ENCODE measurements at regions not wholly inside any gene's neighbourhood (a gene's known extent, or its start where the extent isn't known, plus 50 kb on each side); places are given as distances from the start of the nearest gene placed in this dataset.

DNA sequence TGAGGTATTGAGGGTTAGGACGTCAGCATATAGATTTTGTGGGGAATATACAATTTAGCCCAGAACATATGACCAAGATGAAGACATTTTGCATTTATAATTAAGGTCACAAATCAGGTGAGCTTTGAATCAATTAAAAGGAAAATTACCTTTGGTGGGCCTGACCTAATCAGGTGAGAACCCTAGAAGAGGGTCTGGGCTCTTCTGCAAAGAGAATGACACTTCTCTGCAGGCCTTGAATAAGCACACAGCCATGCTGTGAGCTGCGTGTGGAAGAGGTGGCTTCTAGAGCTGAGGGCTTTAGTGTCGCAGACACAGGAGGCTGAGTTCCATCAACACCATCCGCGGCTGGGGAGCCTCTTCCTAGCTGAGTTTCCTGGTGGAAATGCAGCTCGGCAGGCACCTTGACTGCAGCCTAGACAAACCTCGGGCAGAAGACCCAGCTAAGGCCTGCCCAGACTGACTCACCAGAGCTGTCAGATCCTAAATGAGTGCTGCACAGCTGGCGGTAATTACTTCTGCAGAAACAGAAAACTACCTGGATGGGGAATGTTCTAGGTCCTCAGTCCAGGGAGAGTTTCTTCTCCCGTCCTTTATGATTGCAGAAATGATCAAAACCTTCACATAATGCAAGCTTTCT is 287.5 kb upstream of the IRX1 start:
- no peaks in the 10 kb centered on the region for H3K36me3 ChIP-seq
- H3K27ac ChIP-seq: no peak overlapping the region
- DNase-seq: no peak
- no peaks in the 10 kb centered on the region for H3K27me3 ChIP-seq
- H3K4me1 ChIP-seq: no peaks in the 10 kb centered on the region
- intact Hi-C loops (cut with DNase I): no loop called here
- no peaks in the 10 kb centered on the region for H3K9me3 ChIP-seq
- H3K4me3 ChIP-seq (replicated peaks in 1 of 3): no peak overlapping the region
- WGBS, 2 donors: 78 to 83% methylated on average over 4 to 7 of the region's 9 CpGs
- TF ChIP-seq, protein P1, sequence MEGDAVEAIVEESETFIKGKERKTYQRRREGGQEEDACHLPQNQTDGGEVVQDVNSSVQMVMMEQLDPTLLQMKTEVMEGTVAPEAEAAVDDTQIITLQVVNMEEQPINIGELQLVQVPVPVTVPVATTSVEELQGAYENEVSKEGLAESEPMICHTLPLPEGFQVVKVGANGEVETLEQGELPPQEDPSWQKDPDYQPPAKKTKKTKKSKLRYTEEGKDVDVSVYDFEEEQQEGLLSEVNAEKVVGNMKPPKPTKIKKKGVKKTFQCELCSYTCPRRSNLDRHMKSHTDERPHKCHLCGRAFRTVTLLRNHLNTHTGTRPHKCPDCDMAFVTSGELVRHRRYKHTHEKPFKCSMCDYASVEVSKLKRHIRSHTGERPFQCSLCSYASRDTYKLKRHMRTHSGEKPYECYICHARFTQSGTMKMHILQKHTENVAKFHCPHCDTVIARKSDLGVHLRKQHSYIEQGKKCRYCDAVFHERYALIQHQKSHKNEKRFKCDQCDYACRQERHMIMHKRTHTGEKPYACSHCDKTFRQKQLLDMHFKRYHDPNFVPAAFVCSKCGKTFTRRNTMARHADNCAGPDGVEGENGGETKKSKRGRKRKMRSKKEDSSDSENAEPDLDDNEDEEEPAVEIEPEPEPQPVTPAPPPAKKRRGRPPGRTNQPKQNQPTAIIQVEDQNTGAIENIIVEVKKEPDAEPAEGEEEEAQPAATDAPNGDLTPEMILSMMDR (IDR thresholded peaks at IDR 0.05): no peak

DNA sequence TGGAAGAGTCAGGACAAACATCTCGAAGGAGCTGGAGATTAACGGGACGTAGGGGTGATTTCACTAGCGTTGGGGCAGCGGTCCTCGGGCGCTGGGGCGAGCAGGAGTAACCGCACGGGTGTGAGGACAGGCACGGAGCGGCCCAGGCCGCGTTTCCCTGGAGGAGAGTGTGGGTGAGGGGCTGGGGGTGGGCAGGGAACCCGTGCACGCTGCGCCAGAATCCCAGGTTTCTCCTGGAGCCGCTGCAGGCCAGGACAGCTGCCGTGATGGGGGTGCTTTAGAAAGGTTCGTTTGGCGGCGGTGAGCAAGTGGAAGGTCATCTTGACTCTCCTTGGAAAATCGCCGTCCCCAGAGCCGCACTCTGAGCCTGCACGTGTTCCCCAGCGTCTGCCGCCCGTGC is 290.2 kb upstream of the IRX1 start:
- no peaks in the 10 kb centered on the region for H3K4me1 ChIP-seq
- intact Hi-C loops (cut with DNase I): no loop called here
- WGBS, 2 donors: 82 to 89% methylated on average over 29 of the region's 29 CpGs

DNA sequence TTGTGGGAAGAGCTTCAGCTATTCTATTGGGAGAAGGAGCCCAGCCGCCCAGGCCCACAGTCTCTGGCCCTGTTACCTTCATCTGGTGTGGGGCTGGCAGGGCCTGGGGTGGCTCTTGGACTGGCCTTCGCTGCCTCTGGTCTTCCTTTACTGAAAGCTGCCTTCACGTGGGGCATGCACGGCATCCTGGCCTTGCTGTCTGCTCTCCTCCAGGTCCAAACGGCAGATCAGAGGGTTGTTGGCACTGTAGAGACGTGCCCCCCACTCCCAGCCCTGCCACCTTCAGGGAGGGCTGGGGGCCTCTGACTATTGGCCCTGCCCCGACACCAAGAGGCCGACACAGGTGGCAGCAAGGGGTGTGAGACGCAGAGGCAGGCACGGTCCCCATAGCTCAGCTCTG is 291.3 kb upstream of the IRX1 start:
- Histone ChIP-seq H3K27me3 (no peaks in the 10 kb centered on the region), H3K4me3 (replicated peaks in 1 of 3) (no peak overlapping the region), H3K9me3 (no peaks in the 10 kb centered on the region), H3K4me1 (no peaks in the 10 kb centered on the region), H3K27ac (no peak overlapping the region), H3K36me3 (no peaks in the 10 kb centered on the region)
- TF ChIP-seq, protein P1 (IDR thresholded peaks at IDR 0.05): no peak
- TF ChIP-seq POLR2A (IDR thresholded peaks at IDR 0.05): no peak
- 83 to 97% methylated on average over 10 of the region's 10 CpGs for WGBS, 2 donors
- no peak for DNase-seq
- intact Hi-C loops (cut with DNase I): no loop called here

More for the DNA sequence above, 290.2 kb upstream of the IRX1 start:
- Histone ChIP-seq H3K4me3 (replicated peaks in 1 of 3) (no peak overlapping the region), H3K27me3 (no peaks in the 10 kb centered on the region), H3K9me3 (no peaks in the 10 kb centered on the region), H3K36me3 (no peaks in the 10 kb centered on the region), H3K27ac (no peak overlapping the region)
- DNase-seq: no peak
- TF ChIP-seq, protein P1 (IDR thresholded peaks at IDR 0.05): no peak
- TF ChIP-seq POLR2A (IDR thresholded peaks at IDR 0.05): no peak

DNA sequence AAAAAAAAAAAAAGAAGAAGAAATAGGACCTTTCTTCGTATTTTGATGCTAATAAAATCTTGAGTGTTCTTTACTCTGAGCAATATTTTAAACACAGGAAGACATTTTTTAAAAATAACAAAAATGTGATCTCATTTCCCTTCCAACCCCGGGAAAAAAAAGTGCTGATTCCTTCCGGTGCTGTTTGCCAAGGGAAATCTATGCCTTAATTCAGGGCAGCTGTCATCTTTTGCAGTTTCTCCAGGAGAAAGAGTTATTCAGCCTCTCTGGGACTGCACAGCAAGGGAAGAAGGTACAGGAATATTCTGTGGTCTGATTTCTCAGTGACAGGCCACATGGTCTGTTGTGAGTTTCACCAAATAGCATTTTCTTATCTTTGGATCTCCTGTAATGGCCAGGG is 291.9 kb upstream of the IRX1 start:
- DNase-seq: no peak
- TF ChIP-seq POLR2A (IDR thresholded peaks at IDR 0.05): no peak
- TF ChIP-seq, protein P1 (IDR thresholded peaks at IDR 0.05): no peak
- Histone ChIP-seq H3K36me3 (no peaks in the 10 kb centered on the region), H3K4me1 (no peaks in the 10 kb centered on the region), H3K27me3 (no peaks in the 10 kb centered on the region), H3K4me3 (replicated peaks in 1 of 3) (no peak overlapping the region), H3K27ac (no peak overlapping the region), H3K9me3 (no peaks in the 10 kb centered on the region)
- 44 to 60% methylated on average over 3 of the region's 3 CpGs for WGBS, 2 donors
- intact Hi-C loops (cut with DNase I): no loop called here

DNA sequence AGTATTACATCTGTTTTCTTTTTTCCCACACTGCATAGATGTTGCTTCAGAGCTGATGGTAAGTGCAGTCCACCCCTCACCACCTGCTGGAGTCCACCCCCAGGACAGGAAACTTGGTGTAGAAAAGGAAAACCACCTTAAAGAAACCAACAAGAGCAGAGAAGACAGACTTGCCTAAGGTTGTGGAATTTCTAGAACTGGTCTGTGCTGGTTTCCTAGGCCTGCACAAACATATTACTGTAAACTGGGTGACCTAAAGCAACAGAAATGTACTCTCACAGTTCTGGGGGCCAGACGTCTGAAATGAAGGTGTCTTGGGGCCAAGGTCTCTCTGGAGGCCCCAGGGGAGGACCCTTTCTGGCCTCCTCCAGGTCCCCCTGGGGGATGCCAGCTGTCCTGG is 293.4 kb upstream of the IRX1 start:
- no peaks in the 10 kb centered on the region for H3K36me3 ChIP-seq
- intact Hi-C loops (cut with DNase I): no loop called here
- no peaks in the 10 kb centered on the region for H3K4me1 ChIP-seq
- 0 to 30% methylated on average over 1 of the region's 1 CpG for WGBS, 2 donors
- TF ChIP-seq POLR2A (IDR thresholded peaks at IDR 0.05): no peak
- TF ChIP-seq, protein P1 (IDR thresholded peaks at IDR 0.05): no peak
- H3K27ac ChIP-seq: no peak overlapping the region
- no peaks in the 10 kb centered on the region for H3K27me3 ChIP-seq
- no peak for DNase-seq
- no peaks in the 10 kb centered on the region for H3K9me3 ChIP-seq
- no peak overlapping the region for H3K4me3 ChIP-seq (replicated peaks in 1 of 3)

Data from thyroid gland (tissue), 4 donors.